WTC11 (cell line): ENCODE measurements at regions not wholly inside any gene's neighbourhood (a gene's known extent, or its start where the extent isn't known, plus 50 kb on each side); places are given as distances from the start of the nearest gene placed in this dataset.
"Not testable (repeated sequence)": the region's sequence is repeated elsewhere in the genome, so short reads cannot be mapped to it uniquely, and the experiment has no call there.

ENCODE experiments used
- ATAC-seq: fragments of 200-7000 bp; cut with Tn5 transposase; 2 replicates; pipeline ENCODE4 v1.10.0; 2021; ENCODE audit warnings: mild to moderate bottlenecking, moderate library complexity
- CTCF ChIA-PET: fragments of 300-600 bp; sonication (Branson Sonifier 250); formaldehyde crosslinking; loops from one replicate; lab custom pipeline; 2021; ENCODE audit warnings: antibody characterized with exemption; lab: Charles Lee
- POLR2A ChIA-PET: fragments of 350-600 bp; sonication (Branson Sonifier 250); formaldehyde crosslinking; loops from one replicate; lab custom pipeline; 2021; ENCODE audit warnings: antibody characterized with exemption; lab: Charles Lee
- DNase-seq: peaks from one replicate; pipeline ENCODE4 v3.0.0; 2021; ENCODE audit warnings: low spot score
- H3K27ac Mint-ChIP-seq: 2 replicates; pipeline ENCODE4 v1.8.0; 2021; ENCODE audit warnings: mixed read lengths
- H3K27me3 Mint-ChIP-seq: 2 replicates; pipeline ENCODE4 v1.8.0; 2021; ENCODE audit warnings: low read depth, mild to moderate bottlenecking, moderate library complexity, mixed read lengths
- H3K36me3 Mint-ChIP-seq: 2 replicates; pipeline ENCODE4 v1.8.0; 2021; ENCODE audit warnings: mixed read lengths
- H3K4me1 Mint-ChIP-seq: 2 replicates; pipeline ENCODE4 v1.8.0; 2022; ENCODE audit warnings: mixed read lengths
- H3K4me3 Mint-ChIP-seq: 2 replicates; pipeline ENCODE4 v1.8.0; 2021; ENCODE audit warnings: mild to moderate bottlenecking, moderate library complexity, mixed read lengths
- H3K9me3 Mint-ChIP-seq: 2 replicates; pipeline ENCODE4 v1.8.0; 2021; ENCODE audit warnings: mixed read lengths
- ATF3 ChIP-seq: sonication (generic); formaldehyde crosslinking; conservative IDR thresholded peaks from 2 replicates; pipeline ENCODE4 v1.8.1; 2022; ENCODE audit warnings: mild to moderate bottlenecking, missing genetic modification reagents
- EMX1 ChIP-seq: fragments of 250-450 bp; sonication (Bioruptor Pico); IDR thresholded peaks from 2 replicates; pipeline ENCODE4 v1.8.0; 2021; ENCODE audit warnings: mild to moderate bottlenecking
- ETV6 ChIP-seq: sonication (generic); formaldehyde crosslinking; IDR thresholded peaks from 2 replicates; pipeline ENCODE4 v1.8.1; 2022; ENCODE audit warnings: mild to moderate bottlenecking, missing genetic modification reagents
- JUN ChIP-seq: sonication (generic); formaldehyde crosslinking; IDR thresholded peaks from 2 replicates; pipeline ENCODE4 v1.8.0; 2023; ENCODE audit warnings: mild to moderate bottlenecking, missing genetic modification reagents
- MAX ChIP-seq: sonication (generic); formaldehyde crosslinking; IDR thresholded peaks from 2 replicates; pipeline ENCODE4 v1.8.0; 2022; ENCODE audit warnings: mild to moderate bottlenecking, missing genetic modification reagents
- MXD4 ChIP-seq: fragments of 250-450 bp; sonication (Bioruptor Pico); IDR thresholded peaks from 2 replicates; pipeline ENCODE4 v1.8.0; 2021; ENCODE audit warnings: mild to moderate bottlenecking, moderate library complexity, borderline replicate concordance
- NR3C1 ChIP-seq: sonication (generic); formaldehyde crosslinking; conservative IDR thresholded peaks from 2 replicates; pipeline ENCODE4 v1.8.1; 2023; ENCODE audit warnings: low read depth, mild to moderate bottlenecking, missing genetic modification reagents
- PRDM15 ChIP-seq: sonication (generic); formaldehyde crosslinking; IDR thresholded peaks from 2 replicates; pipeline ENCODE4 v1.8.0; 2022; ENCODE audit warnings: missing genetic modification reagents
- PRRX2 ChIP-seq: fragments of 250-450 bp; sonication (Bioruptor Pico); IDR thresholded peaks from 2 replicates; pipeline ENCODE4 v1.8.0; 2021; ENCODE audit warnings: mild to moderate bottlenecking
- SMAD3 ChIP-seq: sonication (generic); formaldehyde crosslinking; IDR thresholded peaks from 2 replicates; pipeline ENCODE4 v1.8.0; 2022; ENCODE audit warnings: missing genetic modification reagents, mild to moderate bottlenecking, borderline replicate concordance
- USF2 ChIP-seq: sonication (generic); formaldehyde crosslinking; IDR thresholded peaks from 2 replicates; pipeline ENCODE4 v1.8.1; 2023; ENCODE audit warnings: mild to moderate bottlenecking, missing genetic modification reagents, moderate library complexity
- ZBTB21 ChIP-seq: sonication (generic); formaldehyde crosslinking; IDR thresholded peaks from 2 replicates; pipeline ENCODE4 v1.8.1; 2023; ENCODE audit warnings: mild to moderate bottlenecking, missing genetic modification reagents, borderline replicate concordance
- ZBTB43 ChIP-seq: sonication (generic); formaldehyde crosslinking; IDR thresholded peaks from 2 replicates; pipeline ENCODE4 v1.8.1; 2023; ENCODE audit warnings: mild to moderate bottlenecking, missing genetic modification reagents
- ZNF121 ChIP-seq: sonication (generic); formaldehyde crosslinking; IDR thresholded peaks from 2 replicates; pipeline ENCODE4 v1.8.0; 2023; ENCODE audit warnings: missing genetic modification reagents
- ZNF232 ChIP-seq: sonication (generic); formaldehyde crosslinking; IDR thresholded peaks from 2 replicates; pipeline ENCODE4 v1.8.0; 2022; ENCODE audit warnings: mild to moderate bottlenecking, missing genetic modification reagents
- ZNF317 ChIP-seq: sonication (generic); formaldehyde crosslinking; IDR thresholded peaks from 2 replicates; pipeline ENCODE4 v1.8.1; 2023; ENCODE audit warnings: low read depth, mild to moderate bottlenecking, moderate library complexity, missing genetic modification reagents, borderline replicate concordance
- ZNF425 ChIP-seq: fragments of 250-450 bp; sonication (Bioruptor Pico); conservative IDR thresholded peaks from 2 replicates; pipeline ENCODE4 v1.9.0; 2021; ENCODE audit warnings: mild to moderate bottlenecking

- no peak for TF ChIP-seq ZBTB21 (CRISPR knock-in tag)
These were observed 607.1 kb downstream of the MEI4 start (continued) for GRCh38 chr6:78259935-78260334.

- not testable (repeated sequence) for H3K27me3 Mint-ChIP-seq
These were observed 606.9 kb upstream of the IRAK1BP1 start for GRCh38 chr6:78260427-78260826.

GRCh38 chr6:78268591-78269452 lies 598.5 kb upstream of the IRAK1BP1 start:
- DNase-seq: no peak
- peaks cover 3% of the 10 kb centered on the region for H3K4me1 Mint-ChIP-seq

More at GRCh38 chr6:78260427-78260826, 606.9 kb upstream of the IRAK1BP1 start:
- peaks cover 11% of the 10 kb centered on the region for H3K4me1 Mint-ChIP-seq
- H3K27ac Mint-ChIP-seq, H3K4me3 Mint-ChIP-seq, CTCF ChIA-PET, DNase-seq, ATAC-seq, POLR2A ChIA-PET: not testable (repeated sequence)
- peaks cover 12% of the 10 kb centered on the region; the same call in 1 of the 2 replicates for H3K36me3 Mint-ChIP-seq
- H3K9me3 Mint-ChIP-seq: peaks cover 18% of the 10 kb centered on the region

GRCh38 chr6:78300885-78301284 lies 566.5 kb upstream of the IRAK1BP1 start:
- H3K9me3 Mint-ChIP-seq: no peaks in the 10 kb centered on the region
- H3K36me3 Mint-ChIP-seq: no peaks in the 10 kb centered on the region
- no peak overlapping the region for H3K4me3 Mint-ChIP-seq
- POLR2A ChIA-PET: no interaction called here
- no peak for TF ChIP-seq MXD4 (CRISPR knock-in tag)
- no peak for TF ChIP-seq ZNF425 (CRISPR knock-in tag)
- no peak for TF ChIP-seq PRDM15 (CRISPR knock-in tag)
- H3K4me1 Mint-ChIP-seq: no peaks in the 10 kb centered on the region
- H3K27ac Mint-ChIP-seq: no peak overlapping the region
- H3K27me3 Mint-ChIP-seq: no peaks in the 10 kb centered on the region
- DNase-seq: no peak
- CTCF ChIA-PET: no interaction called here
- no peak for ATAC-seq

More at GRCh38 chr6:78268591-78269452, 598.5 kb upstream of the IRAK1BP1 start:
- ATAC-seq: no peak
- H3K9me3 Mint-ChIP-seq: no peaks in the 10 kb centered on the region
- CTCF ChIA-PET: no interaction called here
- no peaks in the 10 kb centered on the region for H3K27me3 Mint-ChIP-seq
- H3K36me3 Mint-ChIP-seq: no peaks in the 10 kb centered on the region
- POLR2A ChIA-PET: no interaction called here
- TF ChIP-seq SMAD3 (CRISPR knock-in tag) (no peak), MXD4 (CRISPR knock-in tag) (no peak), NR3C1 (CRISPR knock-in tag) (no peak), ATF3 (CRISPR knock-in tag) (no peak), USF2 (no peak), MAX (no peak), ZBTB43 (CRISPR knock-in tag) (no peak), ETV6 (CRISPR knock-in tag) (no peak), ZNF121 (CRISPR knock-in tag) (no peak), JUN (no peak), EMX1 (CRISPR knock-in tag) (no peak), ZNF232 (CRISPR knock-in tag) (no peak), PRRX2 (no peak), ZNF317 (no peak)
- H3K27ac Mint-ChIP-seq: no peak overlapping the region
- H3K4me3 Mint-ChIP-seq: no peak overlapping the region
